ENCODE measurements at regions not wholly inside any gene's neighbourhood (a gene's known extent, or its start where the extent isn't known, plus 50 kb on each side); places are given as distances from the start of the nearest gene placed in this dataset.
"Not testable (repeated sequence)": the region's sequence is repeated elsewhere in the genome, so short reads cannot be mapped to it uniquely, and the experiment has no call there.

- ChIA-PET CTCF (no interaction called here), POLR2A (no interaction called here)
- H3K27ac Mint-ChIP-seq = no peak overlapping the region
- H3K4me3 Mint-ChIP-seq = no peak overlapping the region
- H3K27me3 Mint-ChIP-seq = no peaks in the 10 kb centered on the region
- intact Hi-C loops (cut with micrococcal nuclease) = no loop called here
- H3K4me1 Mint-ChIP-seq (ENCODE audit: low read depth) = no peaks in the 10 kb centered on the region
- no peak for DNase-seq
- no peaks in the 10 kb centered on the region for H3K36me3 Mint-ChIP-seq
- H3K9me3 Mint-ChIP-seq = peaks cover 14% of the 10 kb centered on the region
These were observed 618.0 kb downstream of the CCDC85A start for GRCh38 chr2:56801770-56802169.

GRCh38 chr2:56803596-56803995 is 619.8 kb downstream of the CCDC85A start:
- no peak overlapping the region for H3K4me3 Mint-ChIP-seq
- H3K27ac Mint-ChIP-seq = no peak overlapping the region
- intact Hi-C loops (cut with micrococcal nuclease) = no loop called here
- no peaks in the 10 kb centered on the region for H3K36me3 Mint-ChIP-seq
- H3K4me1 Mint-ChIP-seq (ENCODE audit: low read depth) = no peaks in the 10 kb centered on the region
- DNase-seq = no peak
- POLR2A ChIA-PET = no interaction called here
- H3K9me3 Mint-ChIP-seq = peaks cover 5% of the 10 kb centered on the region
- H3K27me3 Mint-ChIP-seq = no peaks in the 10 kb centered on the region
- CTCF ChIA-PET = no interaction called here

- CTCF ChIA-PET = no interaction called here
- POLR2A ChIA-PET = no interaction called here
- Mint-ChIP-seq H3K27me3 (no peaks in the 10 kb centered on the region), H3K36me3 (no peaks in the 10 kb centered on the region), H3K27ac (no peak overlapping the region), H3K4me1 (ENCODE audit: low read depth) (no peaks in the 10 kb centered on the region), H3K4me3 (no peak overlapping the region), H3K9me3 (peaks cover 9% of the 10 kb centered on the region)
- intact Hi-C loops (cut with micrococcal nuclease) = no loop called here
- no peak for DNase-seq
These were observed 623.1 kb downstream of the CCDC85A start for GRCh38 chr2:56806924-56807323.

GRCh38 chr2:56807861-56808260 is 624.1 kb downstream of the CCDC85A start:
- H3K36me3 Mint-ChIP-seq = no peaks in the 10 kb centered on the region
- H3K27me3 Mint-ChIP-seq = no peaks in the 10 kb centered on the region
- H3K4me1 Mint-ChIP-seq (ENCODE audit: low read depth) = no peaks in the 10 kb centered on the region
- ChIA-PET CTCF (no interaction called here), POLR2A (no interaction called here)
- no peak for DNase-seq
- intact Hi-C loops (cut with micrococcal nuclease) = no loop called here
- H3K27ac Mint-ChIP-seq = no peak overlapping the region
- H3K9me3 Mint-ChIP-seq = peaks cover 9% of the 10 kb centered on the region
- H3K4me3 Mint-ChIP-seq = no peak overlapping the region

- Mint-ChIP-seq H3K4me1 (ENCODE audit: low read depth) (no peaks in the 10 kb centered on the region), H3K36me3 (no peaks in the 10 kb centered on the region), H3K27ac (no peak overlapping the region), H3K9me3 (peaks cover 5% of the 10 kb centered on the region), H3K4me3 (no peak overlapping the region), H3K27me3 (no peaks in the 10 kb centered on the region)
- intact Hi-C loops (cut with micrococcal nuclease) = no loop called here
- CTCF ChIA-PET = no interaction called here
- POLR2A ChIA-PET = no interaction called here
- no peak for DNase-seq
These were observed 627.6 kb downstream of the CCDC85A start for GRCh38 chr2:56811401-56811800.

- DNase-seq = no peak
- intact Hi-C loops (cut with micrococcal nuclease) = no loop called here
- ChIA-PET CTCF (no interaction called here), POLR2A (no interaction called here)
- Mint-ChIP-seq H3K9me3 (peaks cover 6% of the 10 kb centered on the region), H3K4me3 (no peak overlapping the region), H3K27ac (no peak overlapping the region), H3K4me1 (ENCODE audit: low read depth) (no peaks in the 10 kb centered on the region), H3K27me3 (no peaks in the 10 kb centered on the region), H3K36me3 (no peaks in the 10 kb centered on the region)
These were observed 628.6 kb downstream of the CCDC85A start for GRCh38 chr2:56812432-56812831.

- Mint-ChIP-seq H3K4me3 (no peak overlapping the region), H3K4me1 (ENCODE audit: low read depth) (no peaks in the 10 kb centered on the region), H3K27me3 (no peaks in the 10 kb centered on the region), H3K36me3 (no peaks in the 10 kb centered on the region), H3K27ac (no peak overlapping the region), H3K9me3 (peaks cover 15% of the 10 kb centered on the region)
- POLR2A ChIA-PET = no interaction called here
- intact Hi-C loops (cut with micrococcal nuclease) = no loop called here
- CTCF ChIA-PET = no interaction called here
- DNase-seq = no peak
These were observed 629.7 kb downstream of the CCDC85A start for GRCh38 chr2:56813490-56813889.

GRCh38 chr2:56816666-56817065 is 632.9 kb downstream of the CCDC85A start:
- Mint-ChIP-seq H3K4me3 (no peak overlapping the region), H3K36me3 (no peaks in the 10 kb centered on the region), H3K27ac (no peak overlapping the region), H3K9me3 (peaks cover 36% of the 10 kb centered on the region), H3K4me1 (ENCODE audit: low read depth) (no peaks in the 10 kb centered on the region), H3K27me3 (no peaks in the 10 kb centered on the region)
- ChIA-PET POLR2A (no interaction called here), CTCF (no interaction called here)
- intact Hi-C loops (cut with micrococcal nuclease) = no loop called here
- DNase-seq = no peak

GRCh38 chr2:56831780-56832179 is 648.0 kb downstream of the CCDC85A start:
- Mint-ChIP-seq H3K4me3 (no peak overlapping the region), H3K4me1 (ENCODE audit: low read depth) (no peaks in the 10 kb centered on the region), H3K36me3 (no peaks in the 10 kb centered on the region), H3K27ac (no peak overlapping the region), H3K9me3 (peaks cover 13% of the 10 kb centered on the region), H3K27me3 (no peaks in the 10 kb centered on the region)
- CTCF ChIA-PET = no interaction called here
- intact Hi-C loops (cut with micrococcal nuclease) = no loop called here
- no peak for DNase-seq
- POLR2A ChIA-PET = no interaction called here

GRCh38 chr2:56834686-56835085 is 650.9 kb downstream of the CCDC85A start:
- intact Hi-C loops (cut with micrococcal nuclease) = no loop called here
- CTCF ChIA-PET = no interaction called here

GRCh38 chr2:56840009-56840408 is 656.2 kb downstream of the CCDC85A start:
- H3K4me3 Mint-ChIP-seq; DNase-seq; POLR2A ChIA-PET; H3K4me1 Mint-ChIP-seq (ENCODE audit: low read depth); CTCF ChIA-PET; H3K27me3 Mint-ChIP-seq; H3K27ac Mint-ChIP-seq; H3K36me3 Mint-ChIP-seq; intact Hi-C loops (cut with micrococcal nuclease); H3K9me3 Mint-ChIP-seq: not testable (repeated sequence)

More at GRCh38 chr2:56834686-56835085, 650.9 kb downstream of the CCDC85A start:
- no peak for DNase-seq
- H3K4me1 Mint-ChIP-seq (ENCODE audit: low read depth) = no peaks in the 10 kb centered on the region
- H3K27me3 Mint-ChIP-seq = no peaks in the 10 kb centered on the region
- no peak overlapping the region for H3K27ac Mint-ChIP-seq
- H3K36me3 Mint-ChIP-seq = no peaks in the 10 kb centered on the region
- H3K9me3 Mint-ChIP-seq = peaks cover 9% of the 10 kb centered on the region
- POLR2A ChIA-PET = no interaction called here
- no peak overlapping the region for H3K4me3 Mint-ChIP-seq

GRCh38 chr2:56860991-56861390 is 677.2 kb downstream of the CCDC85A start:
- DNase-seq = no peak
- Mint-ChIP-seq H3K27me3 (no peaks in the 10 kb centered on the region), H3K36me3 (no peaks in the 10 kb centered on the region), H3K4me3 (no peak overlapping the region), H3K9me3 (peaks cover 13% of the 10 kb centered on the region), H3K27ac (no peak overlapping the region), H3K4me1 (ENCODE audit: low read depth) (no peaks in the 10 kb centered on the region)
- POLR2A ChIA-PET = no interaction called here
- intact Hi-C loops (cut with micrococcal nuclease) = no loop called here
- CTCF ChIA-PET = no interaction called here

GRCh38 chr2:56871644-56872043 is 687.9 kb downstream of the CCDC85A start:
- no peak overlapping the region for H3K27ac Mint-ChIP-seq
- H3K4me1 Mint-ChIP-seq (ENCODE audit: low read depth) = no peaks in the 10 kb centered on the region
- H3K4me3 Mint-ChIP-seq = no peak overlapping the region
- H3K36me3 Mint-ChIP-seq = no peaks in the 10 kb centered on the region
- intact Hi-C loops (cut with micrococcal nuclease) = no loop called here
- CTCF ChIA-PET = no interaction called here
- no peak for DNase-seq
- peaks cover 17% of the 10 kb centered on the region for H3K9me3 Mint-ChIP-seq
- POLR2A ChIA-PET = no interaction called here
- no peaks in the 10 kb centered on the region for H3K27me3 Mint-ChIP-seq

GRCh38 chr2:56874717-56875116 is 690.9 kb downstream of the CCDC85A start:
- intact Hi-C loops (cut with micrococcal nuclease) = no loop called here
- H3K27me3 Mint-ChIP-seq = no peaks in the 10 kb centered on the region
- H3K27ac Mint-ChIP-seq = no peak overlapping the region
- no peak for DNase-seq
- POLR2A ChIA-PET = no interaction called here
- H3K4me3 Mint-ChIP-seq = no peak overlapping the region
- H3K4me1 Mint-ChIP-seq (ENCODE audit: low read depth) = no peaks in the 10 kb centered on the region
- H3K36me3 Mint-ChIP-seq = no peaks in the 10 kb centered on the region
- H3K9me3 Mint-ChIP-seq = peaks cover 12% of the 10 kb centered on the region
- CTCF ChIA-PET = no interaction called here
